Stimulated activated naive B cell treated with anti-CD40 and anti-IgM and Interleukin-4, amounts not matched to agents 10 μg/mL and 1 μg/mL and 100 μg/mL, for 72 hours (primary cell): ENCODE measurements at regions not wholly inside any gene's neighbourhood (a gene's known extent, or its start where the extent isn't known, plus 50 kb on each side); places are given as distances from the start of the nearest gene placed in this dataset.

ENCODE experiments used
- ATAC-seq, 2 donors: fragments of 150-1000 bp; cut with Tn5 transposase; replicated peaks; 2 replicates each; pipeline ENCODE4 v1.10.0; 2021; ENCODE audit warnings: moderate library complexity in 1 of 2
- DNase-seq: peaks from one replicate; pipeline ENCODE4 v3.0.0; 2021
- H3K27ac Mint-ChIP-seq: one replicate; pipeline ENCODE4 v1.8.0; 2022; ENCODE audit warnings: mild to moderate bottlenecking, mixed read lengths
- H3K27me3 Mint-ChIP-seq, 2 donors: one replicate each; pipeline ENCODE4 v1.8.0; 2022; ENCODE audit warnings: mixed read lengths in 2 of 2
- H3K36me3 Mint-ChIP-seq, 2 donors: one replicate each; pipeline ENCODE4 v1.8.0; 2022; ENCODE audit warnings: mixed read lengths in 2 of 2, mild to moderate bottlenecking in 1 of 2
- H3K4me1 Mint-ChIP-seq, 2 donors: one replicate each; pipeline ENCODE4 v1.8.0; 2022; ENCODE audit warnings: mixed read lengths in 2 of 2, mild to moderate bottlenecking in 1 of 2
- H3K4me3 Mint-ChIP-seq, 2 donors: one replicate each; pipeline ENCODE4 v1.8.0; 2022; ENCODE audit warnings: mild to moderate bottlenecking in 2 of 2, mixed read lengths in 2 of 2, moderate library complexity in 1 of 2
- H3K9me3 Mint-ChIP-seq, 2 donors: one replicate each; pipeline ENCODE4 v1.8.0; 2022; ENCODE audit warnings: mixed read lengths in 2 of 2, mild to moderate bottlenecking in 1 of 2

DNA sequence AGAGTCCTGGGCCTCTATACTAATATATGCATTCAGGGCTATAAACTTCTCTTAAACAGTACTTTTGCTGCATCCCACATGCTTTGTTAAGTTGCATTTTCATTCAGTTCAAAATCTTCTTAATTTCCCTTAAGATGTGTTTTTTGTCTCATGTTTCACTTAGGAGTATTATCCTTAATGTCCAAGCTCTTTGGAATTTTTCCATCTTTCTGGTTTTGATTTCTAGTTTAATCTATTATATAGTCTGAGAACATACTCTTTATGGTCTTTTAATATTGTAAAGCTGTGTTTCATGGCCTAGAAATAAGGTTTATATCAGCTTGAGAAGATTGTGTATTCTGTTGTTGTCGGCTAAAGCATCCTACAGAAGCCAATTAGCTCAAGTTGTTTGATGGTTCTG lies 1041.8 kb downstream of the PLA2G4A start:
- no peak for ATAC-seq
- Mint-ChIP-seq H3K36me3 (no peaks in the 10 kb centered on the region), H3K9me3 (peaks cover 0 to 1% of the 10 kb centered on the region in 2 donors), H3K27ac (no peak overlapping the region), H3K4me3 (no peak overlapping the region), H3K27me3 (no peaks in the 10 kb centered on the region), H3K4me1 (no peaks in the 10 kb centered on the region)
- no peak for DNase-seq

DNA sequence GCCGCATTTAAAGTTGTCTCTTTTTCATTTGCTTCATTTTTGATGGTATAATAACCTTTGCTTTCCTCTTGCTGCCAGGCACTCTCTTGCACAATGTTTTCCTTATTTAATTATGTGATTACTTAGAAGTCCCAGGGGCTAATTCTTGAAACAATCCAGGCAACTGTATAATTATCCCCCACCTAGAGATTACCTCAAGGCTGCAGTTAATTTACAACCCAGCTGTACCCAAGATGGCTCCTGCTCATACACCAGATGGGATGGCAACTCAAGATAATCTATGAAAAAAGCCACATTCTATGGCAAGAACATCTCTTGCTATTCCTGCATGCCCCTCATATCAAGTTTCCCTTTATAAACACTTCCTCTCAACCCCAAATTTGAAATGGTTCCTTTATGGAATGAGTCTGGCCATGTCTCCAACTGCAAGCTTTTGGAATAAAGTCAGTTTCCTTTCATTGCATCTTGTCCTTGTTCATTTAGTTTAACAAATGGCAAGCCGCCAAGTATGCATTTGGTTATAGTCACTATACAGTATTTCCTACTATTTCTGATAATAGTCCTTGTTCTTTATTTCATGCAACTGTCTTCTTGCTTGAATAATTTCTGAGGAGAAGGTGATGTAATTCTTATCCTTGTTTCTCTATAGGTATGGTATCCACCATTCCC lies 1042.6 kb downstream of the PLA2G4A start:
- peaks cover 0 to 1% of the 10 kb centered on the region in 2 donors for H3K9me3 Mint-ChIP-seq
- H3K36me3 Mint-ChIP-seq: no peaks in the 10 kb centered on the region
- DNase-seq (no peak), ATAC-seq (no peak)
- H3K4me3 Mint-ChIP-seq: no peak overlapping the region
- H3K27ac Mint-ChIP-seq: no peak overlapping the region
- H3K27me3 Mint-ChIP-seq: no peaks in the 10 kb centered on the region
- no peaks in the 10 kb centered on the region for H3K4me1 Mint-ChIP-seq

GRCh38 chr1:187872550-187872949 lies 1043.8 kb downstream of the PLA2G4A start:
- Mint-ChIP-seq H3K27ac (no peak overlapping the region), H3K4me3 (no peak overlapping the region), H3K4me1 (no peaks in the 10 kb centered on the region), H3K9me3 (peaks cover 0 to 1% of the 10 kb centered on the region in 2 donors), H3K27me3 (no peaks in the 10 kb centered on the region), H3K36me3 (no peaks in the 10 kb centered on the region)
- no peak for ATAC-seq
- no peak for DNase-seq

DNA sequence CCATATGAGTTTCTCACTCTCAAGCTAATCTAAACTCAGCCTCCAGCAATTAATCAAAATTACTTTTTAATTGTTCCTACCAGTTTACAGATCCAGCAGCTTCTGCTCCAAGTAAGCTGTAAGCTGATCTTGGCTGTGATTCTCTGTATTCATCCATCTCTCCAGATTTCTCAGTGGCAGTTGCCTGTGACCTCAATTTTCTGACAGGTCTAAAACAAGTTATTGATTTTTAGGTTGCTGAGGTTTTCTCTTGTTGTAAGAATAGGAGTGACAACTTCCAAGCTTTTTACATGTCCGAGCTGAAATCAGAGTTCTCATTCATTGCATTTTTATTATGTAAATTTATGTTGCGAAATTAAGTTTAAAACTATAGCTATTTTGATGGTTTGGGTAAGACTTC lies 1044.4 kb downstream of the PLA2G4A start:
- Mint-ChIP-seq H3K27ac (no peak overlapping the region), H3K4me1 (no peaks in the 10 kb centered on the region), H3K9me3 (peaks cover 0 to 1% of the 10 kb centered on the region in 2 donors), H3K36me3 (no peaks in the 10 kb centered on the region), H3K4me3 (no peak overlapping the region), H3K27me3 (no peaks in the 10 kb centered on the region)
- no peak for ATAC-seq
- DNase-seq: no peak

DNA sequence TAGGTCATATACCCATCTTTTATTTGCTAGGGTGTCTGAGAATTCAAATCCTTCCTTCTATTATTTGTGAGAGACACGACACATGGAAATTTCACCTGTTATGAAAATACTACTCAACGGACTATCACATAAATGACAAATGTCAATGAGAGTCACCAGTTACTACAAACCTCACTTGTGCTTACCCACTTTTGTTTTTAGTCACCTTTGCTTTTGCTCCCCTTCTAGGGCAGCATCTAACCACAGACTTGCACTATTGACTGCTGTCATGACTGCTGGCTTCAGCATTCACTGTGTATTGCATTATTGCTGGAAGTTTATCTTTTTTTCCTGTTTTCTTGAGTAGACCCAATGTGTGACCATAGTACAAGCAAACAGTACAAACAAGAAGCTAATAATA lies 1048.0 kb downstream of the PLA2G4A start:
- DNase-seq (no peak), ATAC-seq (no peak)
- no peak overlapping the region for H3K27ac Mint-ChIP-seq
- no peak overlapping the region for H3K4me3 Mint-ChIP-seq
- H3K27me3 Mint-ChIP-seq: no peaks in the 10 kb centered on the region
- H3K9me3 Mint-ChIP-seq: peaks cover 0 to 1% of the 10 kb centered on the region in 2 donors
- H3K36me3 Mint-ChIP-seq: no peaks in the 10 kb centered on the region
- H3K4me1 Mint-ChIP-seq: no peaks in the 10 kb centered on the region

GRCh38 chr1:187877220-187877619 lies 1048.5 kb downstream of the PLA2G4A start:
- DNase-seq (no peak), ATAC-seq (no peak)
- no peaks in the 10 kb centered on the region for H3K36me3 Mint-ChIP-seq
- H3K4me3 Mint-ChIP-seq: no peak overlapping the region
- H3K4me1 Mint-ChIP-seq: no peaks in the 10 kb centered on the region
- H3K27me3 Mint-ChIP-seq: no peaks in the 10 kb centered on the region
- no peak overlapping the region for H3K27ac Mint-ChIP-seq
- peaks cover 0 to 1% of the 10 kb centered on the region in 2 donors for H3K9me3 Mint-ChIP-seq

GRCh38 chr1:187878883-187879282 lies 1050.1 kb downstream of the PLA2G4A start:
- no peaks in the 10 kb centered on the region for H3K27me3 Mint-ChIP-seq
- no peak for DNase-seq
- H3K4me1 Mint-ChIP-seq: no peaks in the 10 kb centered on the region
- ATAC-seq: no peak
- peaks cover 0 to 1% of the 10 kb centered on the region in 2 donors for H3K9me3 Mint-ChIP-seq
- no peak overlapping the region for H3K4me3 Mint-ChIP-seq
- no peak overlapping the region for H3K27ac Mint-ChIP-seq
- no peaks in the 10 kb centered on the region for H3K36me3 Mint-ChIP-seq

GRCh38 chr1:187883356-187883755 lies 1054.6 kb downstream of the PLA2G4A start:
- H3K4me3 Mint-ChIP-seq: no peak overlapping the region
- no peak for DNase-seq

GRCh38 chr1:187891993-187892682 lies 1063.4 kb downstream of the PLA2G4A start:
- ATAC-seq (no peak), DNase-seq (no peak)
- Mint-ChIP-seq H3K27ac (no peak overlapping the region), H3K9me3 (peaks cover 2 to 3% of the 10 kb centered on the region in 2 donors), H3K36me3 (no peaks in the 10 kb centered on the region), H3K4me3 (no peak overlapping the region), H3K27me3 (no peaks in the 10 kb centered on the region), H3K4me1 (no peaks in the 10 kb centered on the region)

More at GRCh38 chr1:187883356-187883755, 1054.6 kb downstream of the PLA2G4A start:
- Mint-ChIP-seq H3K27me3 (no peaks in the 10 kb centered on the region), H3K4me1 (no peaks in the 10 kb centered on the region), H3K36me3 (no peaks in the 10 kb centered on the region), H3K27ac (no peak overlapping the region), H3K9me3 (no peaks in the 10 kb centered on the region)
- ATAC-seq: no peak

DNA sequence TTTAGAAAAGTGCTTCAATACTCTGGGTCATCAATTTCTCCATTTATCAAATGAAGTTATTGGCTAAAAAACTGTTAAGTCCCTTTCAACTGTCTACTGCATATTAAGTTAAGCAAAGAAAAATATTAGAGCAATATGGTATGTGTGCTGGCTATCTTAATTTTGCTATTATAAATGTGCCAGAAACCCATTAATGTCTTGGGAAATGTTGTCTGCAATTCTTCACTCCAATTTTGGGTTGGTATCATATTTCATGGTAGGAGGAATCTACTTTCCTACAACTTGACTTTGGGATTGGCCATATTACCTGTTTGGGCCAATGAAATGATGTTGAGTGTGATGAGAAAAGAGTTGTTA lies 1063.9 kb downstream of the PLA2G4A start:
- no peaks in the 10 kb centered on the region for H3K4me1 Mint-ChIP-seq
- peaks cover 2 to 3% of the 10 kb centered on the region in 2 donors for H3K9me3 Mint-ChIP-seq
- ATAC-seq (no peak), DNase-seq (no peak)
- no peaks in the 10 kb centered on the region for H3K36me3 Mint-ChIP-seq
- no peaks in the 10 kb centered on the region for H3K27me3 Mint-ChIP-seq
- H3K27ac Mint-ChIP-seq: no peak overlapping the region
- H3K4me3 Mint-ChIP-seq: no peak overlapping the region

- H3K27me3 Mint-ChIP-seq: no peaks in the 10 kb centered on the region
- peaks cover 2 to 3% of the 10 kb centered on the region in 2 donors for H3K9me3 Mint-ChIP-seq
- no peak overlapping the region for H3K4me3 Mint-ChIP-seq
- ATAC-seq (no peak), DNase-seq (no peak)
- no peak overlapping the region for H3K27ac Mint-ChIP-seq
- no peaks in the 10 kb centered on the region for H3K4me1 Mint-ChIP-seq
- no peaks in the 10 kb centered on the region for H3K36me3 Mint-ChIP-seq
Measured at GRCh38 chr1:187893471-187893870, 1064.7 kb downstream of the PLA2G4A start.

DNA sequence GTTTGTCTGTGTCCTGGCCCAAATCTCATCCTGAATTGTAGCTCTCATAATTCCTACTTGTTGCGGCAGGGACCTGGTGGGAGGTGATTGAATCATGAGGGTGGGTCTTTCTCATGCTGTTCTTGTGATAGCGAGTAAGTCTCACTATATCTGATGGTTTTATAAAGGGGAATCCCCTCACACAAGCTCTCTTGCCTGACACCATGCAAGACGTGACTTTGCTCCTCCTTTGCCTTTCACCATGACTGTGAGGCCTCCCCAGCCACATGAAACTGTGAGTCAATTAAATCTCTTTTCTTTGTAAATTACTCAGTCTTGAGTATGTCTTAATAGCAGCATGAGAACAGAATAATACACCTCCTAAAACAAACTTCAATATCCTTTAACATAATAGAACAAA lies 1065.6 kb downstream of the PLA2G4A start:
- no peaks in the 10 kb centered on the region for H3K27me3 Mint-ChIP-seq
- H3K4me3 Mint-ChIP-seq: no peak overlapping the region
- H3K36me3 Mint-ChIP-seq: no peaks in the 10 kb centered on the region
- DNase-seq (no peak), ATAC-seq (no peak)
- H3K27ac Mint-ChIP-seq: no peak overlapping the region
- no peaks in the 10 kb centered on the region for H3K4me1 Mint-ChIP-seq
- H3K9me3 Mint-ChIP-seq: peaks cover 2 to 3% of the 10 kb centered on the region in 2 donors

- no peak overlapping the region for H3K4me3 Mint-ChIP-seq
- no peaks in the 10 kb centered on the region for H3K27me3 Mint-ChIP-seq
- peaks cover 0 to 4% of the 10 kb centered on the region in 2 donors for H3K9me3 Mint-ChIP-seq
- H3K4me1 Mint-ChIP-seq: no peaks in the 10 kb centered on the region
- ATAC-seq: no peak
- DNase-seq: no peak
- no peak overlapping the region for H3K27ac Mint-ChIP-seq
- H3K36me3 Mint-ChIP-seq: no peaks in the 10 kb centered on the region
Measured at GRCh38 chr1:187903223-187903622, 1074.5 kb downstream of the PLA2G4A start.

DNA sequence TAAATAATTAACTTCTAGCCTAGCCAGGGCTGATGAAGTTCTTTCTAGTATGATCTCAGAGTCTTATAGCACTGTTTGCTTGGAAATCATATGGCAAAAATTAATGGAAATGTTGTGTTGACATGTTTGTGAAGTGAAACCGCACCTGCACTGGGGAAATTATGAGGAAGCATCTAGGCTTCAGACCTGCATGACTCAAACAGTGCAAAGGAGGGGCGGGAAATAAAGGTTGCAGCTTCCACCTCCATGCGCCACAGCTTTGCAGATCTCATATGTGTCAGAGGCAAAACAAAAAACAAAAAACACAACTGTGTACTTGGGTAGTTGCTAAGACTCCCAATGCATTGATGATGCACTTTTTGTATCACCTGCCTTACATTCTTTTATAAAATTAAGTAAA lies 1080.6 kb downstream of the PLA2G4A start:
- no peak overlapping the region for H3K4me3 Mint-ChIP-seq
- ATAC-seq (no peak), DNase-seq (no peak)
- H3K27ac Mint-ChIP-seq: no peak overlapping the region
- H3K9me3 Mint-ChIP-seq: peaks cover 1 to 5% of the 10 kb centered on the region in 2 donors
- no peaks in the 10 kb centered on the region for H3K27me3 Mint-ChIP-seq
- no peaks in the 10 kb centered on the region for H3K4me1 Mint-ChIP-seq
- H3K36me3 Mint-ChIP-seq: no peaks in the 10 kb centered on the region

DNA sequence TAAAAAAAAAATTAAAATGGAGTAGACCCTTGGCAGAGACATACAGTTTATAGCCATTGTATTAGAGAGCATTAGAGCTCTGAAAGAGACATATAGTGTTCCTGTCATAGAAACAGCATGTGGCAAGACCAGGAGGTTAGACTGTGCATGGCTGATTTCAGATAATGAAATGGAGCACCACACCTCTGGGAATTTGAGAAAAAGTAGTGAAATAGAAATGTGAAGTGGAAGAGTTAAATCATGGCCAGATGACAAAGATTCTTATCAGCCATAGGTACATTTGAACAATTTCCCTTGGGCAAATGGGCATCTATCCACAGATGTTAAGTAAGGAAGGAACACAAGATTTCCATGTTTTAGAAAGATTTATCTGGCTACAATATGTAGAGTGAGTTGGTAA lies 1083.1 kb downstream of the PLA2G4A start:
- H3K4me3 Mint-ChIP-seq: no peak overlapping the region
- no peaks in the 10 kb centered on the region for H3K36me3 Mint-ChIP-seq
- DNase-seq (no peak), ATAC-seq (no peak)
- no peaks in the 10 kb centered on the region for H3K4me1 Mint-ChIP-seq
- no peaks in the 10 kb centered on the region for H3K27me3 Mint-ChIP-seq
- no peak overlapping the region for H3K27ac Mint-ChIP-seq
- H3K9me3 Mint-ChIP-seq: peaks cover 2 to 5% of the 10 kb centered on the region in 2 donors
